OCI-LY1 (cell line): ENCODE measurements at regions not wholly inside any gene's neighbourhood (a gene's known extent, or its start where the extent isn't known, plus 50 kb on each side); places are given as distances from the start of the nearest gene placed in this dataset.

Experiments
- CTCF ChIP-seq: fragments of 200-600 bp; sonication (generic), shearing (Covaris generic); IDR thresholded peaks from 2 replicates; pipeline ENCODE4 v1.5.1; 2017; ENCODE audit warnings: mild to moderate bottlenecking, antibody characterized with exemption, low read length, moderate library complexity, mixed read lengths
- EZH2 ChIP-seq: fragments of 200-600 bp; sonication (generic), shearing (Covaris generic); IDR thresholded peaks from 2 replicates; pipeline ENCODE4 v1.8.0; 2017; ENCODE audit warnings: borderline replicate concordance, mixed run types, mild to moderate bottlenecking, antibody characterized with exemption, low read length, moderate library complexity, mixed read lengths

GRCh38 chr7:21365866-21366624 lies 61.8 kb upstream of the SP4 start:
- no peak for TF ChIP-seq CTCF
- TF ChIP-seq EZH2: no peak
